Vagina (tissue), 2 donors: ENCODE measurements at regions not wholly inside any gene's neighbourhood (a gene's known extent, or its start where the extent isn't known, plus 50 kb on each side); places are given as distances from the start of the nearest gene placed in this dataset.

Source experiments
- DNase-seq, 2 donors: peaks; one replicate each; pipeline ENCODE4 v3.0.0-alpha.2; 2017; ENCODE audit errors: extremely low spot score in 2 of 2
- H3K27ac ChIP-seq: fragments of 200-600 bp; sonication (generic); one replicate; pipeline ENCODE4 v1.5.1; 2019
- H3K27me3 ChIP-seq: fragments of 200-600 bp; sonication (generic); one replicate; pipeline ENCODE4 v1.5.1; 2019
- H3K36me3 ChIP-seq, 2 donors: fragments of 200-600 bp; sonication (generic); one replicate each; pipeline ENCODE4 v1.5.1; 2017 to 2019
- H3K4me1 ChIP-seq: fragments of 200-600 bp; sonication (generic); one replicate; pipeline ENCODE4 v1.5.1; 2019
- H3K4me3 ChIP-seq, 2 donors: fragments of 200-600 bp; sonication (generic); 1 replicate in 1 of 2; 2 replicates in 1 of 2; pipeline ENCODE4 v1.5.1; 2016 to 2019
- H3K9me3 ChIP-seq: fragments of 200-600 bp; sonication (generic); one replicate; pipeline ENCODE4 v1.5.1; 2019
- CTCF ChIP-seq, 3 experiments: fragments of 450-650 bp in 2 of 3; fragments of 200-600 bp in 1 of 3; sonication (generic) in 1 of 3; IDR thresholded peaks; one replicate each; pipeline ENCODE4 v1.5.1; 2017 to 2019; ENCODE audit warnings: antibody characterized with exemption in 3 of 3, mild to moderate bottlenecking in 2 of 3, moderate library complexity in 2 of 3
- POLR2A ChIP-seq, 2 donors: fragments of 450-650 bp; IDR thresholded peaks; one replicate each; pipeline ENCODE4 v1.6.1; 2017; ENCODE audit warnings: antibody characterized with exemption in 2 of 2, mild to moderate bottlenecking in 2 of 2, moderate library complexity in 2 of 2
- POLR2AphosphoS5 ChIP-seq, 2 donors: sonication (generic); formaldehyde crosslinking; IDR thresholded peaks; one replicate each; pipeline ENCODE4 v1.9.0; 2017; ENCODE audit warnings: antibody characterized with exemption in 2 of 2, mild to moderate bottlenecking in 2 of 2, low read depth in 1 of 2; ENCODE audit not compliant: insufficient read depth in 1 of 2
- intact Hi-C: fragments of 100-400 bp; cut with DNase I; formaldehyde crosslinking; loops from one replicate; pipeline ENCODE4 v1.15.1; 2023

- no peaks in the 10 kb centered on the region for H3K9me3 ChIP-seq
- H3K27ac ChIP-seq = no peak overlapping the region
- no peaks in the 10 kb centered on the region for H3K36me3 ChIP-seq
- no peaks in the 10 kb centered on the region for H3K4me1 ChIP-seq
- no peaks in the 10 kb centered on the region for H3K27me3 ChIP-seq
- DNase-seq = no peak
- intact Hi-C loops = no loop called here
- no peak for TF ChIP-seq POLR2AphosphoS5 (IDR thresholded peaks at IDR 0.05; ENCODE audit: insufficient read depth in 1 of 2, low read depth in 1 of 2)
- no peak overlapping the region for H3K4me3 ChIP-seq
Observed at GRCh38 chr2:226045080-226045479, 645.6 kb downstream of the NYAP2 start.

GRCh38 chr2:226040344-226040900 lies 640.9 kb downstream of the NYAP2 start:
- DNase-seq = no peak
- H3K27ac ChIP-seq = no peak overlapping the region
- intact Hi-C loops = no loop called here
- H3K9me3 ChIP-seq = no peaks in the 10 kb centered on the region
- no peak overlapping the region for H3K4me3 ChIP-seq
- H3K27me3 ChIP-seq = no peaks in the 10 kb centered on the region
- TF ChIP-seq POLR2A (IDR thresholded peaks at IDR 0.05) = no peak
- no peak for TF ChIP-seq CTCF (IDR thresholded peaks at IDR 0.05)
- no peak for TF ChIP-seq POLR2AphosphoS5 (IDR thresholded peaks at IDR 0.05; ENCODE audit: insufficient read depth in 1 of 2, low read depth in 1 of 2)
- H3K36me3 ChIP-seq = no peaks in the 10 kb centered on the region
- no peaks in the 10 kb centered on the region for H3K4me1 ChIP-seq

- intact Hi-C loops = no loop called here
- no peak for DNase-seq
- Histone ChIP-seq H3K27ac (no peak overlapping the region), H3K27me3 (no peaks in the 10 kb centered on the region), H3K4me3 (no peak overlapping the region), H3K36me3 (no peaks in the 10 kb centered on the region), H3K9me3 (no peaks in the 10 kb centered on the region), H3K4me1 (peaks cover 2% of the 10 kb centered on the region)
- TF ChIP-seq POLR2AphosphoS5 (IDR thresholded peaks at IDR 0.05; ENCODE audit: insufficient read depth in 1 of 2, low read depth in 1 of 2) (no peak), CTCF (IDR thresholded peaks at IDR 0.05) (no peak)
Observed at GRCh38 chr2:226037526-226037925, 638.0 kb downstream of the NYAP2 start.

GRCh38 chr2:226031647-226032501 lies 632.4 kb downstream of the NYAP2 start:
- Histone ChIP-seq H3K27ac (peak overlapping the region; percentile 72), H3K4me3 (peak overlapping the region; percentile 47 to 48), H3K27me3 (no peaks in the 10 kb centered on the region), H3K36me3 (no peaks in the 10 kb centered on the region), H3K4me1 (peaks cover 23% of the 10 kb centered on the region), H3K9me3 (no peaks in the 10 kb centered on the region)
- intact Hi-C loops = no loop called here
- DNase-seq = no peak
- TF ChIP-seq POLR2A (IDR thresholded peaks at IDR 0.05) = no peak
- no peak for TF ChIP-seq CTCF (IDR thresholded peaks at IDR 0.05)
- TF ChIP-seq POLR2AphosphoS5 (IDR thresholded peaks at IDR 0.05; ENCODE audit: insufficient read depth in 1 of 2, low read depth in 1 of 2) = no peak

- no peak for DNase-seq
- Histone ChIP-seq H3K36me3 (no peaks in the 10 kb centered on the region), H3K4me3 (peak overlapping the region; percentile 47 to 48), H3K27ac (peak overlapping the region; percentile 72), H3K4me1 (peaks cover 23% of the 10 kb centered on the region), H3K27me3 (no peaks in the 10 kb centered on the region), H3K9me3 (no peaks in the 10 kb centered on the region)
- intact Hi-C loops = no loop called here
- TF ChIP-seq CTCF (IDR thresholded peaks at IDR 0.05) = no peak
- TF ChIP-seq POLR2AphosphoS5 (IDR thresholded peaks at IDR 0.05; ENCODE audit: insufficient read depth in 1 of 2, low read depth in 1 of 2) = peak in 1 of 2 donors; percentile 64
- TF ChIP-seq POLR2A (IDR thresholded peaks at IDR 0.05) = no peak
Observed at GRCh38 chr2:226030788-226031646, 631.5 kb downstream of the NYAP2 start.
